ENCODE measurements at regions not wholly inside any gene's neighbourhood (a gene's known extent, or its start where the extent isn't known, plus 50 kb on each side); places are given as distances from the start of the nearest gene placed in this dataset.

- intact Hi-C loops (cut with DNase I): no loop called here
- TF ChIP-seq, protein P1, sequence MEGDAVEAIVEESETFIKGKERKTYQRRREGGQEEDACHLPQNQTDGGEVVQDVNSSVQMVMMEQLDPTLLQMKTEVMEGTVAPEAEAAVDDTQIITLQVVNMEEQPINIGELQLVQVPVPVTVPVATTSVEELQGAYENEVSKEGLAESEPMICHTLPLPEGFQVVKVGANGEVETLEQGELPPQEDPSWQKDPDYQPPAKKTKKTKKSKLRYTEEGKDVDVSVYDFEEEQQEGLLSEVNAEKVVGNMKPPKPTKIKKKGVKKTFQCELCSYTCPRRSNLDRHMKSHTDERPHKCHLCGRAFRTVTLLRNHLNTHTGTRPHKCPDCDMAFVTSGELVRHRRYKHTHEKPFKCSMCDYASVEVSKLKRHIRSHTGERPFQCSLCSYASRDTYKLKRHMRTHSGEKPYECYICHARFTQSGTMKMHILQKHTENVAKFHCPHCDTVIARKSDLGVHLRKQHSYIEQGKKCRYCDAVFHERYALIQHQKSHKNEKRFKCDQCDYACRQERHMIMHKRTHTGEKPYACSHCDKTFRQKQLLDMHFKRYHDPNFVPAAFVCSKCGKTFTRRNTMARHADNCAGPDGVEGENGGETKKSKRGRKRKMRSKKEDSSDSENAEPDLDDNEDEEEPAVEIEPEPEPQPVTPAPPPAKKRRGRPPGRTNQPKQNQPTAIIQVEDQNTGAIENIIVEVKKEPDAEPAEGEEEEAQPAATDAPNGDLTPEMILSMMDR (IDR thresholded peaks at IDR 0.05): no peak
- 95 to 98% methylated on average over 1 of the region's 1 CpG for WGBS, 2 donors
- Histone ChIP-seq H3K4me1 (peaks cover 0 to 9% (median 0%) of the 10 kb centered on the region in 9 donors), H3K27ac (no peak overlapping the region), H3K27me3 (no peaks in the 10 kb centered on the region), H3K36me3 (no peaks in the 10 kb centered on the region), H3K9me3 (peaks cover 0 to 13% (median 0%) of the 10 kb centered on the region in 11 donors), H3K4me3 (no peak overlapping the region)
- no peak for DNase-seq
- ATAC-seq: no peak
These were observed 739.3 kb downstream of the SLC4A3 start for GRCh38 chr2:220366765-220367164.

- Histone ChIP-seq H3K9me3 (peaks cover 0 to 13% (median 0%) of the 10 kb centered on the region in 11 donors), H3K27ac (no peak overlapping the region), H3K27me3 (no peaks in the 10 kb centered on the region), H3K4me1 (no peaks in the 10 kb centered on the region), H3K4me3 (no peak overlapping the region), H3K36me3 (no peaks in the 10 kb centered on the region)
- DNase-seq (no peak), ATAC-seq (no peak)
- TF ChIP-seq, protein P1 (IDR thresholded peaks at IDR 0.05): no peak
- intact Hi-C loops (cut with DNase I): no loop called here
These were observed 743.3 kb downstream of the SLC4A3 start for GRCh38 chr2:220370764-220371163.

DNA sequence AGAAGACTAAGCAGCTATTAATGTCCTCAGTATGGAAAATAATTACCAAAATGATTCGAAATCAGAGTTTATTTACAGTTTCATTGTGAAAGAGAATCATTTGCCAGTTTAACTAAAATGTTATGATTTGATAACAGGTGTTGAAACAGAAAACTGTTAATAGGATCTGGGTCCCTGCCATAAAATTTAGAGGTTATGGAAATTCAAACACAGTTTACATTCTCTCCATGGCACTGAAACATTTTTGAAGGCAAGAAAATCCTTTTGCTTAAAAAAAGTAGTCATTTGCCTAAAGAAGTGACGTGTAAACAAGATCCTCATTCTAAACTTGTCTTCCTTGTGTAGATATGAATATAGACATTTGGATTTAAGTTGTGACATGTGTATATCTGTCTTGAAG, 743.8 kb downstream of the SLC4A3 start:
- peaks cover 0 to 13% (median 0%) of the 10 kb centered on the region in 11 donors for H3K9me3 ChIP-seq
- no peak overlapping the region for H3K4me3 ChIP-seq
- no peaks in the 10 kb centered on the region for H3K36me3 ChIP-seq
- intact Hi-C loops (cut with DNase I): no loop called here
- H3K4me1 ChIP-seq: no peaks in the 10 kb centered on the region
- H3K27me3 ChIP-seq: no peaks in the 10 kb centered on the region
- TF ChIP-seq, protein P1 (IDR thresholded peaks at IDR 0.05): no peak
- H3K27ac ChIP-seq: no peak overlapping the region
- DNase-seq: no peak
- 59 to 69% methylated on average over 2 of the region's 2 CpGs for WGBS, 2 donors
- no peak for ATAC-seq

DNA sequence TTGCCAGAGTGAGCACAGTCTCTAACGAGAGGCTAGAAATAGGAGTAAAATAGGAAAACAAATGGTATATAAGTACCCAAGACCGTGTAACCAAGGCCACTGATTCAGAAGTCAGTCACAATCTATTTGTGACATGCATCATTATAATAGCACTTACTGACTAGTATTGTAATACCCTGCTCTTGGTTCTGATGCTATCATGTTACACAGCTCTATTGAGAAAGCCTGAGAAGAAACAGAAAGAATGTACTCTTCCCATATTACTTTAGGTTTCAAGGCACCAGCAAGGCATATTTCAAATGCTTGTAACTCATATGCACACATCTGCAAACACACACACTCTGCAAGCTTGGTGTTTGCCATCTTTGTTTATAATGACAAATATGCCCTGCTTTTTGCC, 746.4 kb downstream of the SLC4A3 start:
- 70 to 80% methylated on average over 2 of the region's 2 CpGs for WGBS, 2 donors
- intact Hi-C loops (cut with DNase I): no loop called here
- Histone ChIP-seq H3K27ac (no peak overlapping the region), H3K9me3 (peaks cover 0 to 1% (median 0%) of the 10 kb centered on the region in 11 donors), H3K27me3 (no peaks in the 10 kb centered on the region), H3K36me3 (no peaks in the 10 kb centered on the region), H3K4me3 (no peak overlapping the region), H3K4me1 (no peaks in the 10 kb centered on the region)
- DNase-seq: no peak
- no peak for ATAC-seq
- TF ChIP-seq, protein P1 (IDR thresholded peaks at IDR 0.05): no peak

Data from heart right ventricle (tissue), 16 donors.